Esophagus (tissue), 2 donors: ENCODE measurements at regions not wholly inside any gene's neighbourhood (a gene's known extent, or its start where the extent isn't known, plus 50 kb on each side); places are given as distances from the start of the nearest gene placed in this dataset.
"Not testable (repeated sequence)": the region's sequence is repeated elsewhere in the genome, so short reads cannot be mapped to it uniquely, and the experiment has no call there.

Experiments
- H3K27ac ChIP-seq, 2 donors: one replicate each; pipeline ENCODE4 v1.5.1; 2013; ENCODE audit warnings: low read depth in 2 of 2, mild to moderate bottlenecking in 2 of 2, inconsistent platforms in 1 of 2, low read length in 1 of 2, moderate library complexity in 1 of 2
- H3K27me3 ChIP-seq, 2 donors: one replicate each; pipeline ENCODE4 v1.6.1; 2013; ENCODE audit warnings: low read length in 2 of 2, control low read depth in 1 of 2, mild to moderate bottlenecking in 1 of 2; ENCODE audit not compliant: insufficient read depth in 2 of 2, control insufficient read depth in 1 of 2
- H3K36me3 ChIP-seq, 2 donors: one replicate each; pipeline ENCODE4 v1.6.1; 2013; ENCODE audit warnings: low read length in 1 of 2; ENCODE audit not compliant: control insufficient read depth in 2 of 2, insufficient read depth in 2 of 2
- H3K4me1 ChIP-seq, 2 donors: one replicate each; pipeline ENCODE4 v1.6.1; 2013; ENCODE audit warnings: low read length in 1 of 2; ENCODE audit not compliant: control insufficient read depth in 2 of 2, insufficient read depth in 2 of 2
- H3K4me3 ChIP-seq, 2 donors: one replicate each; pipeline ENCODE4 v1.5.1; 2013; ENCODE audit warnings: low read length in 2 of 2, mild to moderate bottlenecking in 2 of 2, low read depth in 1 of 2, moderate library complexity in 1 of 2
- H3K9me3 ChIP-seq, 2 donors: one replicate each; pipeline ENCODE4 v1.6.1; 2013; ENCODE audit warnings: mild to moderate bottlenecking in 2 of 2, low read depth in 1 of 2, low read length in 1 of 2, moderate library complexity in 1 of 2; ENCODE audit not compliant: control insufficient read depth in 2 of 2, insufficient read depth in 1 of 2
- WGBS, 2 donors: extraction: QIAGEN DNeasy Blood & Tissue Kit; methylation state at CpG; one replicate each; pipeline ENCODE4 v1.1.7; 2013; 5-methylcytosine and 5-hydroxymethylcytosine counted together
- donor health status: healthy with polysubstance abuse.
- donor health status: Bipolar disorder and iron deficiency.

GRCh38 chr12:93235881-93236280, 141.8 kb upstream of the NUDT4 start:
- Histone ChIP-seq H3K9me3 (peaks cover 0 to 3% of the 10 kb centered on the region in 2 donors), H3K27me3 (no peaks in the 10 kb centered on the region), H3K36me3 (no peaks in the 10 kb centered on the region), H3K27ac (no peak overlapping the region), H3K4me1 (no peaks in the 10 kb centered on the region), H3K4me3 (no peak overlapping the region)
- 90% methylated on average over 5 of the region's 5 CpGs for WGBS, 2 donors

DNA sequence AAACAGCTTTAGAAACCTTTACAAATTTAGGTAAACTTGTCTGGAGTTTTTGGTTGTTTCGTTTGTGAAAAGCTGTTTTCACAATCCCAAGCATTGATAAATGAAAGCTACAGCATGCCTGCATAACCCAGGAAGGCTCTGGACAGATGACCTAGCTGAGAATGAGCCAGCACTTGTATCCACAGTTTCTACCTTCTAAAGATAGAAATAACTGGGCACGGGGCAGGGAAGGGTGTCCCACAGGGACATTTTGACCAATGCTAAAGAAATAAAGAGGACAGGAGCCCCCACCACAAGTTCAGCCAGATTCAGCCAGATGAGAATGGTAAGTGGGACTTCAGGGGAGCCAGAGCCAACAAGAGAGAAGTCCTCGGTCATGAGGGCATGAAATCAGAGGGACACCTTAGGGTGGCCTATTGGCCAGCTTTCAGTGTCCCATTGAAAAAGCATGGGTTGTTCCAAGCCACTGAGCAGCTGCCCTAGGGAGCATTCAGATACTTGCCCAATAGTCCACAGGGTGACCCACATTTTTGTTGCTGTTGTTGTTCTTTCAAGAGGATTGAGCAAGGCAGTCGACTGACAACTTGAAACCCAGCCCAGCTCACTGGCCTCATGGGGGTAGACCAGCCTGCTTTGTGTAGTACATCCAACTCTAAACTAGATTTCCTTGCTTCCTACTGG, 140.3 kb upstream of the NUDT4 start:
- H3K27me3 ChIP-seq = no peaks in the 10 kb centered on the region
- WGBS, 2 donors = 80 to 84% methylated on average over 4 of the region's 4 CpGs
- no peak overlapping the region for H3K4me3 ChIP-seq
- peaks cover 0 to 3% of the 10 kb centered on the region in 2 donors for H3K9me3 ChIP-seq
- no peaks in the 10 kb centered on the region for H3K4me1 ChIP-seq
- H3K36me3 ChIP-seq = no peaks in the 10 kb centered on the region
- H3K27ac ChIP-seq = no peak overlapping the region

DNA sequence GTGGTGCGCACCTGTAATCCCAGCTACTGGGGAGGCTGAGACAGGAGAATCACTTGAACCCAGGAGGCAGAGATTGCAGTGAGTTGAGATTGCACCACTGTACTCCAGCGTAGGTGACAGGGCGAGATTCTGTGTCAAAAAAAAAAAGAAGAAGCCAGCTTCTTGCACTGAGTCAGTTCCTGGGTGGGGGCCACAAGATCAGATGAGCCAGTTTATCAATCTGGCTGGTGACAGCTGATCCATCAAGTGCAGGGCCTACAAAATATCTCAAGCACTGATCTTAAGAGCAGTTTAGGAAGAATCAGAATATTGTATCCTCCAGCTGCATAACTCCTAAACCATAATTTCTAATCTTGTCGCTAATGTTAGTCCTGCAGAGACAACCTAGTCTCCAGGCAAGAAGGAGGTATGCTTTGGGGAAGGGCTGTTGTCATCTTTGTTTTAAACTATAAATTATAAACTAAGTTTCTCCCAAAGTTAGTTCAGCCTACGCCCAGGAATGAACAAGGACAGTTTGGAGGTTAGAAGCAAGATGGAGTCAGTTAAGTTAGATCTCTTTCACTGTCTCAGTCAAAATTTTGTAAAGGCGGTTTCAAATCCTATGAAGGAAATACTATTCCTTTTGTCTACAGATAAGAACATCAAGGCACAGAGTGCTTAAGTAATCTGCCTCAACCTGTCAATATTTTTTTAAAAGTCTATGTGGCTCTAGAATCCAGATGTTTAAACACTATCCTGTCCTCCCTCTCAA, 139.0 kb upstream of the NUDT4 start:
- not testable (repeated sequence) for H3K4me1 ChIP-seq, H3K36me3 ChIP-seq, H3K27me3 ChIP-seq, H3K9me3 ChIP-seq, H3K4me3 ChIP-seq, H3K27ac ChIP-seq
- 96 to 97% methylated on average over 6 of the region's 6 CpGs for WGBS, 2 donors

GRCh38 chr12:93239789-93240188, 137.9 kb upstream of the NUDT4 start:
- H3K4me3 ChIP-seq, H3K4me1 ChIP-seq, H3K36me3 ChIP-seq, H3K9me3 ChIP-seq, H3K27me3 ChIP-seq, H3K27ac ChIP-seq: not testable (repeated sequence)
- WGBS, 2 donors = 97 to 98% methylated on average over 2 of the region's 2 CpGs

DNA sequence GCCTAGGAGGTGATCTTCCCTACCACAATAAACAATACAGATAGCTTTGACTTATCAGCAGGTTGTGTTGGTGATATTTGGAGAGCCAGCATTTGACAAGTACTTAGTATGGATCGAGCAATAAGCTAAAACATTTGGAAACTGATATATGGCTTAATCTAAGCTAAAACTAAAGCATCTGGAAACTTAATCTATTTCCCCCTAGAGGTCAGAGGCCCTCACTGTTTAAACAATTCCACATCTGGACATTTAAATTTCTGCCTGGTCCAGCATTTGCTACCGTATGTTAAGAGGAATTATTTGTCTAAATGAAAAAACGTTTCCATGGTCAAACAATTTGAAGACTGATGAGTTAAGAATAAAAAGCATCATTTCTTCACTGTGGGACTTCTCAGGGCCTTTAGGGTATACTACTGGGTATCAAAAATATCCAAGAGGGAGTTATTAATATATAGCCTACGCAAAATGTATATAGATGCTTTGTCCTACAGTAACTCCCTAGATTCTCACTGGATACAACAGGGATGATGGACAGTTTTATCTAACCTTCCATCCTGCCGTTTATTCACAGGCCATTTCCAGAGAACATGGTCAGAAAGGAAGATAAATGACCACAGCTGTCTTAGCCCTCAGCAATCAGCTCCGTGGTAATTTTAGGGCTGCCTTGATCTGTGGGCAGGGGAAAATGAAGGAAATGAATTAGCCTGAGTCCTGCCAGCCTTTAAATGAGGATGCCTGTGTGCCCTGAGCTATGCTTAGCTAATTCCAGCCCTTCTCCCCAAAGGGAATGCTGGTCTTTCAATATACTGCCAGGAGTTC, 135.4 kb upstream of the NUDT4 start:
- Histone ChIP-seq H3K9me3 (no peaks in the 10 kb centered on the region), H3K36me3 (no peaks in the 10 kb centered on the region), H3K4me1 (peaks cover 0 to 2% of the 10 kb centered on the region in 2 donors), H3K27ac (no peak overlapping the region), H3K27me3 (no peaks in the 10 kb centered on the region), H3K4me3 (no peak overlapping the region)
- 55 to 64% methylated on average over 6 of the region's 6 CpGs for WGBS, 2 donors

DNA sequence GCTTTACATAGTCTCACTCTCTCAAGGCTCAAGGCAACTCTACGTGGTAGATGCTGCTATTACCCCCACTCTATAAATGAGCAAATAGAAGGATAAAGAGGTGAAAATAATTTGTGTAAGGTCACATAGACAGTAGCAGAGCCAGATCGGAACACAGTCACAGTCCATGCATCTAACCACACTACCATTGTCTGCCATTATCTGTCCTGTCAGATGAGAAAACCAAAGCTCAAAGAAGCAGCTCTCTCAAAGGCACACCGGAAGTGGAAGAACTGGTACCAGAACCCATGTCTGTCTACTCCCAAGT, 134.4 kb upstream of the NUDT4 start:
- H3K4me1 ChIP-seq = peaks cover 0 to 5% of the 10 kb centered on the region in 2 donors
- peak overlapping the region in 1 of 2 donors; percentile 33 for H3K27ac ChIP-seq
- no peaks in the 10 kb centered on the region for H3K36me3 ChIP-seq
- 76 to 80% methylated on average over 3 of the region's 3 CpGs for WGBS, 2 donors
- no peaks in the 10 kb centered on the region for H3K27me3 ChIP-seq
- no peak overlapping the region for H3K4me3 ChIP-seq
- no peaks in the 10 kb centered on the region for H3K9me3 ChIP-seq

GRCh38 chr12:93243689-93244513, 133.8 kb upstream of the NUDT4 start:
- Histone ChIP-seq H3K4me3 (no peak overlapping the region), H3K4me1 (peaks cover 0 to 5% of the 10 kb centered on the region in 2 donors), H3K36me3 (no peaks in the 10 kb centered on the region), H3K9me3 (no peaks in the 10 kb centered on the region), H3K27ac (peak overlapping the region; percentile 5 to 33), H3K27me3 (no peaks in the 10 kb centered on the region)
- 33 to 41% methylated on average over 4 of the region's 4 CpGs for WGBS, 2 donors

DNA sequence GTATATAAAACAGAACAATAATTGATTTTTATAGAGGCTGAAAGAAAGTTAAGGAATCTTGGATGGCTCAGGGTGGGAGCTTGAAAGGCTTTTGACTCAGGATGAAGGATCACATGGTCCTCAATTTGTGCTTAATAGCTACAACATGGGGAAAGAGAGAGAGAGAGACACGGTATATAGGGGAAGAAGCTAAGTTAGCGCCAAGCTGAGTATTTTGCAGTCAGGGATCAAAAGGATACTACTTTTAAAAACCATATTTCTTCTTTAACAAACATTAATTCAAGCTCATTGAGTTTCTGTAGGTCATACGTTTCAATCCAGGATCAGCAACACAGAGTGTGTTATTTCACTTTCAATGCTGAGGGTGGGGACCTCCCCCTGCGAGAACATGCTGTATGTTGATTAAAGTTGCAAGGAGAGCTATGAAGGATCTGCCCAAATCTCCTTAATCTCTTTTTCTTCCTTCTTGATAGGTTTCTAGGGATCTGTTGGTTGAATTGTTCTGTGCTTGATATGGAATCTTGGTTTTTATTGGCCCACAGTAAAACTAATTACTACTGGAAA, 133.1 kb upstream of the NUDT4 start:
- Histone ChIP-seq H3K36me3 (no peaks in the 10 kb centered on the region), H3K4me3 (no peak overlapping the region), H3K27me3 (no peaks in the 10 kb centered on the region), H3K9me3 (no peaks in the 10 kb centered on the region), H3K27ac (peak overlapping the region in 1 of 2 donors; percentile 5), H3K4me1 (peaks cover 0 to 5% of the 10 kb centered on the region in 2 donors)
- WGBS, 2 donors = 79 to 82% methylated on average over 4 of the region's 4 CpGs

- WGBS, 2 donors = 80 to 88% methylated on average over 5 of the region's 5 CpGs
- Histone ChIP-seq H3K9me3 (no peaks in the 10 kb centered on the region), H3K27me3 (no peaks in the 10 kb centered on the region), H3K27ac (no peak overlapping the region), H3K4me1 (peaks cover 0 to 5% of the 10 kb centered on the region in 2 donors), H3K36me3 (no peaks in the 10 kb centered on the region), H3K4me3 (no peak overlapping the region)
Measured at GRCh38 chr12:93245543-93245942, 132.2 kb upstream of the NUDT4 start.
